ENCODE measurements at regions not wholly inside any gene's neighbourhood (a gene's known extent, or its start where the extent isn't known, plus 50 kb on each side); places are given as distances from the start of the nearest gene placed in this dataset.

DNA sequence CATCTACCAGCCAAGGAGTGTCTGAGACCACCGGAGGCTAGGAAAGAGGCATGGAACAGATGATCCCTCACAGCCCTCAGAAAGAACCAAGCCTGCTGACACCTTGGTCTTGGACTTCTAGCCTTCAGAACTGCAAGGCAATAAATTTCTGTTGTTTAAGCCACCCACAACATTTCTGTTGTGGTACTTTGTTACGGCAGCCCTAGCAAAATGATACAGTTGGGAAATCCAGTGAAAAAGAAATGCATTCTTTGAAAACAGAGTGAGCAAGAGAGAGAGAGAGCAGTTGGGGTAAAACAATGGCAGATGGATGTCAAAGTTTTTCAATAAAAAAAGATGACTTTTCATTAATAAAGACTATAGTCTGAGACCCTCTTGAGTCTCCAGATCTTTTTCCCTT is 219.4 kb downstream of the NFKBIZ start:
- TF ChIP-seq, protein P1, sequence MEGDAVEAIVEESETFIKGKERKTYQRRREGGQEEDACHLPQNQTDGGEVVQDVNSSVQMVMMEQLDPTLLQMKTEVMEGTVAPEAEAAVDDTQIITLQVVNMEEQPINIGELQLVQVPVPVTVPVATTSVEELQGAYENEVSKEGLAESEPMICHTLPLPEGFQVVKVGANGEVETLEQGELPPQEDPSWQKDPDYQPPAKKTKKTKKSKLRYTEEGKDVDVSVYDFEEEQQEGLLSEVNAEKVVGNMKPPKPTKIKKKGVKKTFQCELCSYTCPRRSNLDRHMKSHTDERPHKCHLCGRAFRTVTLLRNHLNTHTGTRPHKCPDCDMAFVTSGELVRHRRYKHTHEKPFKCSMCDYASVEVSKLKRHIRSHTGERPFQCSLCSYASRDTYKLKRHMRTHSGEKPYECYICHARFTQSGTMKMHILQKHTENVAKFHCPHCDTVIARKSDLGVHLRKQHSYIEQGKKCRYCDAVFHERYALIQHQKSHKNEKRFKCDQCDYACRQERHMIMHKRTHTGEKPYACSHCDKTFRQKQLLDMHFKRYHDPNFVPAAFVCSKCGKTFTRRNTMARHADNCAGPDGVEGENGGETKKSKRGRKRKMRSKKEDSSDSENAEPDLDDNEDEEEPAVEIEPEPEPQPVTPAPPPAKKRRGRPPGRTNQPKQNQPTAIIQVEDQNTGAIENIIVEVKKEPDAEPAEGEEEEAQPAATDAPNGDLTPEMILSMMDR (conservative IDR thresholded peaks at IDR 0.05; ENCODE audit: low read depth, low read length) = no peak
- no peak for TF ChIP-seq EZH2 (IDR thresholded peaks at IDR 0.05; ENCODE audit: borderline replicate concordance, low read depth, low read length, poor library complexity, severe bottlenecking)

Data from A673 (cell line).